ENCODE measurements at regions not wholly inside any gene's neighbourhood (a gene's known extent, or its start where the extent isn't known, plus 50 kb on each side); places are given as distances from the start of the nearest gene placed in this dataset.

GRCh38 chr9:86800681-86801080 lies 146.6 kb downstream of the GAS1 start:
- Histone ChIP-seq H2BK5ac (ENCODE audit: low read length) (no peak overlapping the region), H3K4me1 (ENCODE audit: control insufficient read depth in 2 of 2, insufficient read depth in 1 of 2, low read depth in 1 of 2, low read length in 2 of 2) (peaks cover 2 to 15% of the 10 kb centered on the region in 2 donors), H3K4me2 (ENCODE audit: insufficient read depth, low read length, poor library complexity, severe bottlenecking) (no peak overlapping the region), H3K36me3 (replicated peaks in 1 of 2; ENCODE audit: control insufficient read depth in 2 of 2, insufficient read depth in 2 of 2, low read length in 2 of 2) (peaks cover 0 to 7% of the 10 kb centered on the region in 2 donors), H3K79me1 (ENCODE audit: low read depth, low read length) (no peaks in the 10 kb centered on the region), H2AK5ac (ENCODE audit: low read depth, low read length) (no peak overlapping the region), H2BK15ac (ENCODE audit: low read length) (no peak overlapping the region), H3K4ac (ENCODE audit: low read length) (no peak overlapping the region), H3K4me3 (ENCODE audit: low read length in 2 of 2) (no peak overlapping the region), H3K27ac (replicated peaks; ENCODE audit: low read length) (no peak overlapping the region), H4K8ac (ENCODE audit: low read depth, low read length) (no peak overlapping the region), H2BK120ac (ENCODE audit: low read depth, low read length) (no peak overlapping the region), H3K9ac (ENCODE audit: low read depth, low read length, poor library complexity) (no peak overlapping the region), H3K18ac (ENCODE audit: low read length) (no peak overlapping the region), H4K91ac (ENCODE audit: low read depth, low read length, poor library complexity) (no peak overlapping the region), H3K14ac (ENCODE audit: low read length) (no peak overlapping the region), H3K9me3 (replicated peaks in 1 of 2; ENCODE audit: control insufficient read depth in 2 of 2, insufficient read depth in 1 of 2, low read depth in 1 of 2, low read length in 2 of 2) (peaks cover 0 to 10% of the 10 kb centered on the region in 2 donors), H2BK12ac (ENCODE audit: low read length) (no peak overlapping the region), H2AFZ (ENCODE audit: low read length) (no peak overlapping the region), H3K23ac (ENCODE audit: low read depth, low read length, poor library complexity) (no peak overlapping the region), H3K27me3 (ENCODE audit: control insufficient read depth in 3 of 3, insufficient read depth in 3 of 3, low read depth in 1 of 3, low read length in 3 of 3) (peaks cover 0 to 9% (median 0%) of the 10 kb centered on the region in 3 experiments)
- WGBS, 2 donors (ENCODE audit: extremely low coverage in 2 of 2, insufficient read length in 2 of 2, insufficient replicate concordance in 1 of 2), result no CpG with 5 or more reads among the region's 3 CpGs
- DNase-seq (ENCODE audit: low spot score), result no peak

DNA sequence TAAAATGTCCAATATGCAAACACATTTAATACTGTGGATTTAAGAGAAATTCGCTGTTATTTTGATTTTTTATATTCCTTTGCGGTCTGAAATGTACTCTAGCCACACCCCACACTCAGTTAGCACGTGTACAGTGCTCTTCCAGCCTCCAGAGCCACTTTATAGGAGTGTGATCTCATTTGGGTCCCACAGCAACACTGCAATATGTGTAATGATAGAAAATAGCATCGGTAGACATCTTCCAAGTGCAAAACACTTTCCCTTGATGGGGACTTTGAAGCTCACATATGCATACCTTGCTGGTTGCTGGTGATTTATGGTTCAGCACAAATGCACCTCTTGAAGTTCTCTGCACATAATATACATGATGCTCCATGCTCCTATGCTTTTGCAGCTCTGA lies 148.3 kb downstream of the GAS1 start:
- Histone ChIP-seq H2BK120ac (ENCODE audit: low read depth, low read length) (no peak overlapping the region), H2AFZ (ENCODE audit: low read length) (no peak overlapping the region), H2BK15ac (ENCODE audit: low read length) (no peak overlapping the region), H3K4me1 (ENCODE audit: control insufficient read depth in 2 of 2, insufficient read depth in 1 of 2, low read depth in 1 of 2, low read length in 2 of 2) (peaks cover 15 to 25% of the 10 kb centered on the region in 2 donors), H2BK5ac (ENCODE audit: low read length) (no peak overlapping the region), H3K27me3 (ENCODE audit: control insufficient read depth in 3 of 3, insufficient read depth in 3 of 3, low read depth in 1 of 3, low read length in 3 of 3) (peaks cover 0 to 9% (median 0%) of the 10 kb centered on the region in 3 experiments), H3K23ac (ENCODE audit: low read depth, low read length, poor library complexity) (no peak overlapping the region), H3K9me3 (replicated peaks in 1 of 2; ENCODE audit: control insufficient read depth in 2 of 2, insufficient read depth in 1 of 2, low read depth in 1 of 2, low read length in 2 of 2) (peaks cover 0 to 10% of the 10 kb centered on the region in 2 donors), H3K14ac (ENCODE audit: low read length) (no peak overlapping the region), H3K18ac (ENCODE audit: low read length) (no peak overlapping the region), H3K36me3 (replicated peaks in 1 of 2; ENCODE audit: control insufficient read depth in 2 of 2, insufficient read depth in 2 of 2, low read length in 2 of 2) (peaks cover 0 to 7% of the 10 kb centered on the region in 2 donors), H3K27ac (replicated peaks; ENCODE audit: low read length) (no peak overlapping the region), H2BK12ac (ENCODE audit: low read length) (no peak overlapping the region), H3K79me1 (ENCODE audit: low read depth, low read length) (no peaks in the 10 kb centered on the region), H3K9ac (ENCODE audit: low read depth, low read length, poor library complexity) (no peak overlapping the region), H3K4ac (ENCODE audit: low read length) (no peak overlapping the region), H4K8ac (ENCODE audit: low read depth, low read length) (no peak overlapping the region), H3K4me2 (ENCODE audit: insufficient read depth, low read length, poor library complexity, severe bottlenecking) (no peak overlapping the region), H3K4me3 (ENCODE audit: low read length in 2 of 2) (no peak overlapping the region), H2AK5ac (ENCODE audit: low read depth, low read length) (no peak overlapping the region), H4K91ac (ENCODE audit: low read depth, low read length, poor library complexity) (no peak overlapping the region)
- no CpG with 5 or more reads among the region's 4 CpGs for WGBS, 2 donors (ENCODE audit: extremely low coverage in 2 of 2, insufficient read length in 2 of 2, insufficient replicate concordance in 1 of 2)
- DNase-seq (ENCODE audit: low spot score), result no peak

- Histone ChIP-seq H3K79me1 (ENCODE audit: low read depth, low read length) (no peaks in the 10 kb centered on the region), H2BK5ac (ENCODE audit: low read length) (no peak overlapping the region), H3K18ac (ENCODE audit: low read length) (no peak overlapping the region), H3K9me3 (replicated peaks in 1 of 2; ENCODE audit: control insufficient read depth in 2 of 2, insufficient read depth in 1 of 2, low read depth in 1 of 2, low read length in 2 of 2) (no peaks in the 10 kb centered on the region), H3K4me2 (ENCODE audit: insufficient read depth, low read length, poor library complexity, severe bottlenecking) (no peak overlapping the region), H3K4me3 (ENCODE audit: low read length in 2 of 2) (no peak overlapping the region), H2AK5ac (ENCODE audit: low read depth, low read length) (no peak overlapping the region), H4K8ac (ENCODE audit: low read depth, low read length) (no peak overlapping the region), H3K9ac (ENCODE audit: low read depth, low read length, poor library complexity) (no peak overlapping the region), H2BK15ac (ENCODE audit: low read length) (no peak overlapping the region), H2BK12ac (ENCODE audit: low read length) (no peak overlapping the region), H3K27me3 (ENCODE audit: control insufficient read depth in 3 of 3, insufficient read depth in 3 of 3, low read depth in 1 of 3, low read length in 3 of 3) (no peaks in the 10 kb centered on the region), H2AFZ (ENCODE audit: low read length) (no peak overlapping the region), H3K4ac (ENCODE audit: low read length) (no peak overlapping the region), H3K23ac (ENCODE audit: low read depth, low read length, poor library complexity) (no peak overlapping the region), H3K4me1 (ENCODE audit: control insufficient read depth in 2 of 2, insufficient read depth in 1 of 2, low read depth in 1 of 2, low read length in 2 of 2) (peaks cover 15 to 16% of the 10 kb centered on the region in 2 donors), H3K14ac (ENCODE audit: low read length) (no peak overlapping the region), H3K27ac (replicated peaks; ENCODE audit: low read length) (no peak overlapping the region), H3K36me3 (replicated peaks in 1 of 2; ENCODE audit: control insufficient read depth in 2 of 2, insufficient read depth in 2 of 2, low read length in 2 of 2) (no peaks in the 10 kb centered on the region), H2BK120ac (ENCODE audit: low read depth, low read length) (no peak overlapping the region), H4K91ac (ENCODE audit: low read depth, low read length, poor library complexity) (no peak overlapping the region)
- WGBS, 2 donors (ENCODE audit: extremely low coverage in 2 of 2, insufficient read length in 2 of 2, insufficient replicate concordance in 1 of 2), result no CpG with 5 or more reads among the region's 2 CpGs
- no peak for DNase-seq (ENCODE audit: low spot score)
Observed at GRCh38 chr9:86796666-86797065, 150.6 kb downstream of the GAS1 start.

DNA sequence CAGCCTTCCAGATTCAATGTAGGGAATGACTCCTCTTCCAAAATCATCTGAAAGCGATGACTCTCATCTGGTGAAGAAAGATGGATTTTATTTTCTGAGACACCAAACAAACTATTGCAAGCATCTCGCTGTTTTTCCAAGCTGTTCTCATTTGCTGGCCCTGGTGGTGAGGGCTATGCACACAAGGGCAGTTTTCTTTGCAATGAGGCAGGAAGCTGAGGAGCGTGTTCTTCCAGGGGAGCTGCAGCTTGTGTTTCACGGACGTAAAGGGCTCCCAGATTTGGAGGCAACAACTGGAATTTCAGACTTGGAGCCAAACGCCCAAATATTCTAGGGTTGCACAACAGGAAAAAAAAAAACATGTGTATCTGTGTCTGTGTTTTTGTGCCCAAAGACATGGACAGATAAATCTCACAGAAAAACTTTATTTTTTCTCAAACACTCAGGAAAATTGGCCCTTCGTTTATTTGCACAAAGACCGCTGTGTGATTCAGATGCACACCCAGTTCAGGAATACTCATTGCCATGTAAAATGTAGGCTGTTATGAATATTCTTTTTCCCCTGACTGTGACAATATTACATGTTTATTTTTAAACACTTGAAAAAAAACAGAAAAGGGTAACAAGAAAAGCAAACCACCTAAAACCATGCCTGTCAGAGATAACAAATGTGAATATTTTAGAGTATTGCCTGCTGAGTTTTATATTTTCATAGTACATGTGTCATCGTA lies 151.3 kb downstream of the GAS1 start:
- Histone ChIP-seq H3K4me1 (ENCODE audit: control insufficient read depth in 2 of 2, insufficient read depth in 1 of 2, low read depth in 1 of 2, low read length in 2 of 2) (peaks cover 15 to 16% of the 10 kb centered on the region in 2 donors), H3K4me3 (ENCODE audit: low read length in 2 of 2) (no peak overlapping the region), H3K9ac (ENCODE audit: low read depth, low read length, poor library complexity) (no peak overlapping the region), H2BK5ac (ENCODE audit: low read length) (no peak overlapping the region), H3K79me1 (ENCODE audit: low read depth, low read length) (no peaks in the 10 kb centered on the region), H3K23ac (ENCODE audit: low read depth, low read length, poor library complexity) (no peak overlapping the region), H4K91ac (ENCODE audit: low read depth, low read length, poor library complexity) (no peak overlapping the region), H3K4ac (ENCODE audit: low read length) (no peak overlapping the region), H2BK15ac (ENCODE audit: low read length) (no peak overlapping the region), H3K14ac (ENCODE audit: low read length) (no peak overlapping the region), H3K9me3 (replicated peaks in 1 of 2; ENCODE audit: control insufficient read depth in 2 of 2, insufficient read depth in 1 of 2, low read depth in 1 of 2, low read length in 2 of 2) (no peaks in the 10 kb centered on the region), H4K8ac (ENCODE audit: low read depth, low read length) (no peak overlapping the region), H3K4me2 (ENCODE audit: insufficient read depth, low read length, poor library complexity, severe bottlenecking) (no peak overlapping the region), H3K18ac (ENCODE audit: low read length) (no peak overlapping the region), H2BK12ac (ENCODE audit: low read length) (no peak overlapping the region), H3K27ac (replicated peaks; ENCODE audit: low read length) (no peak overlapping the region), H3K36me3 (replicated peaks in 1 of 2; ENCODE audit: control insufficient read depth in 2 of 2, insufficient read depth in 2 of 2, low read length in 2 of 2) (no peaks in the 10 kb centered on the region), H3K27me3 (ENCODE audit: control insufficient read depth in 3 of 3, insufficient read depth in 3 of 3, low read depth in 1 of 3, low read length in 3 of 3) (no peaks in the 10 kb centered on the region), H2AK5ac (ENCODE audit: low read depth, low read length) (no peak overlapping the region), H2BK120ac (ENCODE audit: low read depth, low read length) (no peak overlapping the region), H2AFZ (ENCODE audit: low read length) (no peak overlapping the region)
- no CpG with 5 or more reads among the region's 9 CpGs for WGBS, 2 donors (ENCODE audit: extremely low coverage in 2 of 2, insufficient read length in 2 of 2, insufficient replicate concordance in 1 of 2)
- DNase-seq (ENCODE audit: low spot score), result no peak

All from neuronal stem cell (in vitro differentiated cells).